ENCODE measurements at regions not wholly inside any gene's neighbourhood (a gene's known extent, or its start where the extent isn't known, plus 50 kb on each side); places are given as distances from the start of the nearest gene placed in this dataset.
"Not testable (repeated sequence)": the region's sequence is repeated elsewhere in the genome, so short reads cannot be mapped to it uniquely, and the experiment has no call there.

DNA sequence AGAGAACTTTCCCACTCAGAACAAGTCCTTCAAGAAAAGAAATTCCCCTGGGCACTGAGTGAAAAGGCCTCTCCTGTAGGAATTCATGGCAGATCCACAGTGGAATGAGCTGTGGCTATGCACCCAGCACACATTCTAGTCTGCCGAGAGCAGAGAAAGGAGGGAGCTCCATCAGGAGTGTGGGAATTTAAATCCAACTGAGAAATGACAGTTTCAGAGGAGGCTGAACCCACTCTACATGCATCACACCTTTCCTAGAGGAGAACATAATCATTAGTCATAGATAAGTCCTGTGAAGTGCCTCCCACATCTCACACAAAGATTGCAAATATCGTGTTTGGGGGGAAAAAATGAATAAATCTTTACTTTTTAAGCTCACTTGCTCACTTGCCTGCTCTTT is 530.2 kb upstream of the HTR1E start:
- no TSS peak for BruUV-seq (replicated peaks)
- Histone ChIP-seq H3K27me3 (ENCODE audit: control insufficient read depth in 1 of 2, insufficient read depth in 2 of 2, low read length in 2 of 2) (no peaks in the 10 kb centered on the region), H3K4me1 (ENCODE audit: insufficient read depth, low read length) (no peaks in the 10 kb centered on the region), H4K20me1 (ENCODE audit: insufficient read depth, low read length) (no peaks in the 10 kb centered on the region), H2AFZ (ENCODE audit: low read length) (no peak overlapping the region), H3K9me3 (ENCODE audit: low read length) (no peaks in the 10 kb centered on the region; the same call in 1 of the 2 replicates), H3K36me3 (replicated peaks in 1 of 2; ENCODE audit: control insufficient read depth in 1 of 2, insufficient read depth in 2 of 2, low read length in 2 of 2) (no peaks in the 10 kb centered on the region), H3K4me3 (replicated peaks in 1 of 3; ENCODE audit: insufficient read depth in 1 of 3, low read depth in 2 of 3, low read length in 3 of 3) (no peak overlapping the region), H3K27ac (ENCODE audit: extremely low read length, insufficient read depth, low read length) (no peak overlapping the region), H3K4me2 (ENCODE audit: low read depth, low read length) (no peak overlapping the region), H3K9ac (ENCODE audit: insufficient read depth, low read depth, low read length) (no peak overlapping the region), H3K79me2 (ENCODE audit: insufficient read depth, low read length) (no peaks in the 10 kb centered on the region)
- FAIRE-seq (no peak), DNase-seq (ENCODE audit: low spot score) (no peak), ATAC-seq (no peak)
- in situ Hi-C loops (cut with HindIII; ENCODE audit: extremely low pct_ligation_motif_present, low pct_unique_long_range_greater_than_20kb), result no loop called here
- ChIA-PET CTCF (ENCODE audit: low intra/inter-chr PET ratio, low total read pairs) (no interaction called here), POLR2A (no interaction called here)
- intact Hi-C loops (cut with micrococcal nuclease; ENCODE audit: unreplicated experiment), result no loop called here
- 29% methylated on average over 2 of the region's 2 CpGs for WGBS (ENCODE audit: low lambda C conversion rate)
- TF ChIP-seq ZBTB7B (CRISPR knock-in tag; IDR thresholded peaks at IDR 0.05), result no peak
- TF ChIP-seq ZNF605 (CRISPR knock-in tag; IDR thresholded peaks at IDR 0.05), result no peak
- TF ChIP-seq, protein P1, sequence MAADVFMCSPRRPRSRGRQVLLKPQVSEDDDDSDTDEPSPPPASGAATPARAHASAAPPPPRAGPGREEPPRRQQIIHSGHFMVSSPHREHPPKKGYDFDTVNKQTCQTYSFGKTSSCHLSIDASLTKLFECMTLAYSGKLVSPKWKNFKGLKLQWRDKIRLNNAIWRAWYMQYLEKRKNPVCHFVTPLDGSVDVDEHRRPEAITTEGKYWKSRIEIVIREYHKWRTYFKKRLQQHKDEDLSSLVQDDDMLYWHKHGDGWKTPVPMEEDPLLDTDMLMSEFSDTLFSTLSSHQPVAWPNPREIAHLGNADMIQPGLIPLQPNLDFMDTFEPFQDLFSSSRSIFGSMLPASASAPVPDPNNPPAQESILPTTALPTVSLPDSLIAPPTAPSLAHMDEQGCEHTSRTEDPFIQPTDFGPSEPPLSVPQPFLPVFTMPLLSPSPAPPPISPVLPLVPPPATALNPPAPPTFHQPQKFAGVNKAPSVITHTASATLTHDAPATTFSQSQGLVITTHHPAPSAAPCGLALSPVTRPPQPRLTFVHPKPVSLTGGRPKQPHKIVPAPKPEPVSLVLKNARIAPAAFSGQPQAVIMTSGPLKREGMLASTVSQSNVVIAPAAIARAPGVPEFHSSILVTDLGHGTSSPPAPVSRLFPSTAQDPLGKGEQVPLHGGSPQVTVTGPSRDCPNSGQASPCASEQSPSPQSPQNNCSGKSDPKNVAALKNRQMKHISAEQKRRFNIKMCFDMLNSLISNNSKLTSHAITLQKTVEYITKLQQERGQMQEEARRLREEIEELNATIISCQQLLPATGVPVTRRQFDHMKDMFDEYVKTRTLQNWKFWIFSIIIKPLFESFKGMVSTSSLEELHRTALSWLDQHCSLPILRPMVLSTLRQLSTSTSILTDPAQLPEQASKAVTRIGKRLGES (CRISPR knock-in tag; IDR thresholded peaks at IDR 0.05; ENCODE audit: borderline replicate concordance), result no peak
- TF ChIP-seq, protein P2, sequence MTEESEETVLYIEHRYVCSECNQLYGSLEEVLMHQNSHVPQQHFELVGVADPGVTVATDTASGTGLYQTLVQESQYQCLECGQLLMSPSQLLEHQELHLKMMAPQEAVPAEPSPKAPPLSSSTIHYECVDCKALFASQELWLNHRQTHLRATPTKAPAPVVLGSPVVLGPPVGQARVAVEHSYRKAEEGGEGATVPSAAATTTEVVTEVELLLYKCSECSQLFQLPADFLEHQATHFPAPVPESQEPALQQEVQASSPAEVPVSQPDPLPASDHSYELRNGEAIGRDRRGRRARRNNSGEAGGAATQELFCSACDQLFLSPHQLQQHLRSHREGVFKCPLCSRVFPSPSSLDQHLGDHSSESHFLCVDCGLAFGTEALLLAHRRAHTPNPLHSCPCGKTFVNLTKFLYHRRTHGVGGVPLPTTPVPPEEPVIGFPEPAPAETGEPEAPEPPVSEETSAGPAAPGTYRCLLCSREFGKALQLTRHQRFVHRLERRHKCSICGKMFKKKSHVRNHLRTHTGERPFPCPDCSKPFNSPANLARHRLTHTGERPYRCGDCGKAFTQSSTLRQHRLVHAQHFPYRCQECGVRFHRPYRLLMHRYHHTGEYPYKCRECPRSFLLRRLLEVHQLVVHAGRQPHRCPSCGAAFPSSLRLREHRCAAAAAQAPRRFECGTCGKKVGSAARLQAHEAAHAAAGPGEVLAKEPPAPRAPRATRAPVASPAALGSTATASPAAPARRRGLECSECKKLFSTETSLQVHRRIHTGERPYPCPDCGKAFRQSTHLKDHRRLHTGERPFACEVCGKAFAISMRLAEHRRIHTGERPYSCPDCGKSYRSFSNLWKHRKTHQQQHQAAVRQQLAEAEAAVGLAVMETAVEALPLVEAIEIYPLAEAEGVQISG (CRISPR knock-in tag; IDR thresholded peaks at IDR 0.05), result no peak

DNA sequence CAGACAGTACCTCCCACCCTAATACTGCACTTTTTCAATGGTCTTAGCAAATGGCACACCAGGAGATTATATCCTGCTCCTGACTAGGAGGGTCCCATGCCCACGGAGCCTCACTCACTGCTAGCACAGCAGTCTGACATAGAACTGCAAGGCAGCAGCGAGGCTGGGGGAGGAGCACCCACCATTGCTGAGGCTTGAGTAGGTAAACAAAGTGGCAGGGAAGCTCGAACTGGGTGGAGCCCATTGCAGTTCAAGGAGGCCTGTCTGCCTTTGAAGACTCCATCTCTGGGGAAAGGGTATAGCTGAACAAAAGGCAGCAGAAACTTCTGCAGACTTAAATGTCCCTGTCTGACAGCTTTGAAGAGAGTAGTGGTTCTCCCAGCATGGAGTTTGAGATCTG is 544.5 kb upstream of the HTR1E start:
- POLR2A ChIA-PET; intact Hi-C loops (cut with micrococcal nuclease; ENCODE audit: unreplicated experiment); DNase-seq (ENCODE audit: low spot score); H4K20me1 ChIP-seq (ENCODE audit: insufficient read depth, low read length); ATAC-seq; H3K27me3 ChIP-seq (ENCODE audit: control insufficient read depth in 1 of 2, insufficient read depth in 2 of 2, low read length in 2 of 2); CTCF ChIA-PET (ENCODE audit: low intra/inter-chr PET ratio, low total read pairs); in situ Hi-C loops (cut with HindIII; ENCODE audit: extremely low pct_ligation_motif_present, low pct_unique_long_range_greater_than_20kb); H2AFZ ChIP-seq (ENCODE audit: low read length); H3K4me3 ChIP-seq (replicated peaks in 1 of 3; ENCODE audit: insufficient read depth in 1 of 3, low read depth in 2 of 3, low read length in 3 of 3); FAIRE-seq; H3K4me2 ChIP-seq (ENCODE audit: low read depth, low read length); BruUV-seq (replicated peaks); H3K4me1 ChIP-seq (ENCODE audit: insufficient read depth, low read length); H3K79me2 ChIP-seq (ENCODE audit: insufficient read depth, low read length); H3K36me3 ChIP-seq (replicated peaks in 1 of 2; ENCODE audit: control insufficient read depth in 1 of 2, insufficient read depth in 2 of 2, low read length in 2 of 2); H3K27ac ChIP-seq (ENCODE audit: extremely low read length, insufficient read depth, low read length); H3K9ac ChIP-seq (ENCODE audit: insufficient read depth, low read depth, low read length): not testable (repeated sequence)
- WGBS (ENCODE audit: low lambda C conversion rate), result 6% methylated on average over 2 of the region's 3 CpGs
- H3K9me3 ChIP-seq (ENCODE audit: low read length), result peaks cover 49% of the 10 kb centered on the region
